ENCODE measurements at regions not wholly inside any gene's neighbourhood (a gene's known extent, or its start where the extent isn't known, plus 50 kb on each side); places are given as distances from the start of the nearest gene placed in this dataset.

DNA sequence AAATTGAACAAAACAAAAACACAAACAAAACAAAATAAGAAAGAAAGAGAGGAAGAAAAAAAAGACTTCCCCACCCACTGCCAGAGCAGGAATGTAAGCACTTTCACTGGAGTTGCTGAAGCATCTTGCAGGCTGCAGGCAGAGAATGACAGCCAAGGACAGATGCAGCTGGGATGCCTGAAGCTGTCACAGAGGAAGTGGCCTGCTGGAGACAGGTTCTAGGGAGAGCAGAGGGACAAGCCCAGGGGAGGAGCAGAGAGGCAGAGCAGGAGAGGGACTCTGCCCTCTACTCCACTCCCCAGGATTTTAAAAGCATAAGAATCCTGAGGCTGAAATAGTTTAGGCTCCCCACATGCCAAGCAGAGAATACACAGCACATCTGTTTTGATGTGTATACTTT is 326.2 kb downstream of the TUSC7 start:
- Histone ChIP-seq H3K27ac (peak overlapping the region in 2 of 4 donors; percentile 51 to 73), H3K36me3 (no peaks in the 10 kb centered on the region), H3K4me3 (no peak overlapping the region), H3K27me3 (no peaks in the 10 kb centered on the region), H3K4me1 (no peaks in the 10 kb centered on the region), H3K9me3 (no peaks in the 10 kb centered on the region)
- DNase-seq: no peak
- no peak for TF ChIP-seq POLR2A (IDR thresholded peaks at IDR 0.05)
- TF ChIP-seq, protein P1, sequence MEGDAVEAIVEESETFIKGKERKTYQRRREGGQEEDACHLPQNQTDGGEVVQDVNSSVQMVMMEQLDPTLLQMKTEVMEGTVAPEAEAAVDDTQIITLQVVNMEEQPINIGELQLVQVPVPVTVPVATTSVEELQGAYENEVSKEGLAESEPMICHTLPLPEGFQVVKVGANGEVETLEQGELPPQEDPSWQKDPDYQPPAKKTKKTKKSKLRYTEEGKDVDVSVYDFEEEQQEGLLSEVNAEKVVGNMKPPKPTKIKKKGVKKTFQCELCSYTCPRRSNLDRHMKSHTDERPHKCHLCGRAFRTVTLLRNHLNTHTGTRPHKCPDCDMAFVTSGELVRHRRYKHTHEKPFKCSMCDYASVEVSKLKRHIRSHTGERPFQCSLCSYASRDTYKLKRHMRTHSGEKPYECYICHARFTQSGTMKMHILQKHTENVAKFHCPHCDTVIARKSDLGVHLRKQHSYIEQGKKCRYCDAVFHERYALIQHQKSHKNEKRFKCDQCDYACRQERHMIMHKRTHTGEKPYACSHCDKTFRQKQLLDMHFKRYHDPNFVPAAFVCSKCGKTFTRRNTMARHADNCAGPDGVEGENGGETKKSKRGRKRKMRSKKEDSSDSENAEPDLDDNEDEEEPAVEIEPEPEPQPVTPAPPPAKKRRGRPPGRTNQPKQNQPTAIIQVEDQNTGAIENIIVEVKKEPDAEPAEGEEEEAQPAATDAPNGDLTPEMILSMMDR (IDR thresholded peaks at IDR 0.05): no peak
- intact Hi-C loops (cut with DNase I): no loop called here

DNA sequence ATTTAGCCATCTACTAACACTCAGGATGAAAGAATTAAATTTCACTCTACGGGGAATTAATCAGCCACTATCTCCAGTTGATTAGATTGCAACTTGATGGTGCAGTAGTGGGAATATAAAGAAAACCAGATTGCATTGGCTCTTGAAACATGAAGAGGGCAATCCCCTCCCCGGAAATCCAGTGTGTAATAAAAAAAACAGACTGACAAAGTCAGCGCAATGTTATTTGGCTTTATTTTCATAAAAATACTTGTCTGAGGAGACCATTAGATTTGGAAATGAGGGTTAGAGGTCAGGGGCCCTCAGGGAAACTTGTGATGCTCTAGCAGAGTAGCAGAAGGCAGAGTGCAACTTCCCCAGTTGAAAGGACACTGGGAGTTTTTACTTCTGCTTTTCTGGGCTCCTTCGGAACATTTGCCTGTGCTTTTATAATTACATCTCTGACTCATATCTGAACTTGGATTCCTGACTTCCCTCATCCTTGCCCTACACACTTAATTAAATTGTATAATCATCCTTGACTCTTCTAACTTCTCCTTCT is 326.8 kb downstream of the TUSC7 start:
- Histone ChIP-seq H3K27ac (peak overlapping the region in 3 of 4 donors; percentile 53 to 73 (median 55)), H3K9me3 (no peaks in the 10 kb centered on the region), H3K27me3 (no peaks in the 10 kb centered on the region), H3K36me3 (no peaks in the 10 kb centered on the region), H3K4me3 (no peak overlapping the region), H3K4me1 (no peaks in the 10 kb centered on the region)
- 26 to 59% methylated on average over 4 of the region's 4 CpGs for WGBS, 2 donors
- DNase-seq: no peak
- intact Hi-C loops (cut with DNase I): no loop called here
- TF ChIP-seq, protein P1 (IDR thresholded peaks at IDR 0.05): no peak
- no peak for TF ChIP-seq POLR2A (IDR thresholded peaks at IDR 0.05)

DNA sequence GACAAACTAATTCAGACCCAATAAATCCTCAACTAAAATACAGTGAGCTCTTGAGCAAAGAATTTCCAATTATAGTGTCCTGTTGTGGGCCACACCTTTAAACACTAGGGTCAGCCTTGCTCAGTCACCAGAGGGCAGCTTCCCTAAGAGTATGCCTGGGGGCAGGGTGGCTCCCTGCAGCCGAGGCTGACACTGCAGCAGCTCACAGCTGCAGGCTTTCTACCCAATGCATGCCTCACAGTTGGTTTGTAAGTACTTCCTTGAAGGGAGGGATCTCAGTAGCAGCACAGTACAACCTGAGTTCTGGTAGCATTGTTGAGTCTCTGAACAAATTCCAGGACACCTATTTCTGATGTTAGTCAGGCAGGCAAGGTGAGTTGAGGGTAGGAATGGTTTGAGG is 335.6 kb downstream of the TUSC7 start:
- H3K36me3 ChIP-seq: no peaks in the 10 kb centered on the region
- no peaks in the 10 kb centered on the region for H3K9me3 ChIP-seq
- no peaks in the 10 kb centered on the region for H3K27me3 ChIP-seq
- 0% methylated on average over 1 of the region's 1 CpG for WGBS, 2 donors
- no peaks in the 10 kb centered on the region for H3K4me1 ChIP-seq
- intact Hi-C loops (cut with DNase I): no loop called here
- H3K4me3 ChIP-seq: no peak overlapping the region
- TF ChIP-seq, protein P1 (IDR thresholded peaks at IDR 0.05): no peak
- no peak for TF ChIP-seq POLR2A (IDR thresholded peaks at IDR 0.05)
- DNase-seq: no peak
- no peak overlapping the region for H3K27ac ChIP-seq

DNA sequence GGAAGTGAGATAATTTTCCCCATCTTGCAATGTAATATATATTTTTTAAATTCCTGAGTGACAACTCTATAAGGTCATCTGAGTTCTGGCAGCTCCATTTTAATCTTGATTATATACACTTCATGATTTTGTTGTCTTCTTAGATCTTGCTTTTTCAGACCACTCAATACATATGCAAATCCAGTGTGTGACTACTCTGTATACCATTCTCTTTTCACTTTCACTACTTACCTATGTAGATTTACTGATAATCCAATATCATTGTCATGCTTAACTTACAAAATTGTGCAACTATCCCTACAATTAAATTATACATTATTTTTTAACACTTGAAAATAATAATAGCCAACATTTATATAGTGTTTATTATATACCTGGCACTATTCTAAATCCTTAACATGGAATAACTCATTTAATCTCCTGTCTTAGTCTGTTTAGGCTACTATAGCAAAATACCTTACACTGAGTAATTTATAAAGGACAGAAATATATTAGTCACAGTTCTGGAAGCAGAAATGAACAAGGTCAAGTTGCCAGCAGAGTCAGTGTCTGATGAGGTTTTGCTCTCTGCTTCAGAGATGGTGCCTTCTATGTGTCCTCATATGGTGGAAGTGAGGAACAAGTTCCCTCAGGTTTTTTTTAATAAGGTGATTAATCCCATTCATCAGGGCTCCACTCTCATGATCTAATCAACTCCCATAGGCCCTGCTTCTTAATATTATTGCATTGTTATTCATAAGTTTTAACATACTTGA is 338.5 kb downstream of the TUSC7 start:
- intact Hi-C loops (cut with DNase I): no loop called here
- no peaks in the 10 kb centered on the region for H3K4me1 ChIP-seq
- H3K4me3 ChIP-seq: no peak overlapping the region
- no peak overlapping the region for H3K27ac ChIP-seq
- TF ChIP-seq, protein P1 (IDR thresholded peaks at IDR 0.05): no peak
- no peaks in the 10 kb centered on the region for H3K36me3 ChIP-seq
- no peaks in the 10 kb centered on the region for H3K9me3 ChIP-seq
- H3K27me3 ChIP-seq: no peaks in the 10 kb centered on the region
- no peak for DNase-seq

DNA sequence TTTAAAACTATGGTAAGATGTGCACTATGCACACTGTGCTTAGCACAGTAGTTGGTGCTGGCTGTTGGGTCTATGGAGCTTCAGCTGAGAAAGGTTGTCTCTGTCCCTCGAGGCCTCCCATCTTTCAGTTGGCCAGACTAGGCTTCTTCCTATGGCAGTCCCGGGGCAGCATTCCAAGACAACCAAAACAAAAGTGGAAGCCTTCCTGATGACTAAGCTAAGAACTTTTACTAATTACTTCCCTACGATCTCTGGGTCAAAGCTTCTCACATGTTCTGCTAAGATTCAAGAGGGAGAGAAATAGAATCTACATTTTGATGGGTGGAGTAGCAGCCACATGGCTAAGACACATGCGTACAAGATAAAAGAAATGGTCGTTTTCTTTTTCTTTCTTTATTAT is 342.8 kb downstream of the TUSC7 start:
- intact Hi-C loops (cut with DNase I): no loop called here
- H3K27ac ChIP-seq: no peak overlapping the region
- H3K4me3 ChIP-seq: no peak overlapping the region
- H3K9me3 ChIP-seq: no peaks in the 10 kb centered on the region
- no peaks in the 10 kb centered on the region for H3K4me1 ChIP-seq
- TF ChIP-seq, protein P1 (IDR thresholded peaks at IDR 0.05): no peak
- TF ChIP-seq POLR2A (IDR thresholded peaks at IDR 0.05): no peak
- 65 to 66% methylated on average over 5 of the region's 5 CpGs for WGBS, 2 donors
- H3K36me3 ChIP-seq: no peaks in the 10 kb centered on the region
- no peaks in the 10 kb centered on the region for H3K27me3 ChIP-seq
- DNase-seq: no peak
